HG03108 (cell line): ENCODE measurements at regions not wholly inside any gene's neighbourhood (a gene's known extent, or its start where the extent isn't known, plus 50 kb on each side); places are given as distances from the start of the nearest gene placed in this dataset.

Experiments
- ATAC-seq: cut with Tn5 transposase; IDR thresholded peaks from one replicate; pipeline ENCODE4 v1.9.1; 2021; ENCODE audit warnings: moderate library complexity; ENCODE audit not compliant: unreplicated experiment

- no peak for ATAC-seq
These were observed 309.9 kb upstream of the MGMT start for GRCh38 chr10:129157185-129157584.

- ATAC-seq, result no peak
These were observed 305.9 kb upstream of the MGMT start for GRCh38 chr10:129161150-129161549.

- no peak for ATAC-seq
These were observed 303.5 kb upstream of the MGMT start for GRCh38 chr10:129163531-129163930.

GRCh38 chr10:129165076-129165720 lies 301.8 kb upstream of the MGMT start:
- ATAC-seq, result no peak

GRCh38 chr10:129165770-129166169 lies 301.3 kb upstream of the MGMT start:
- ATAC-seq, result no peak

- no peak for ATAC-seq
These were observed 298.4 kb upstream of the MGMT start for GRCh38 chr10:129168660-129169059.

GRCh38 chr10:129169115-129169514 lies 297.9 kb upstream of the MGMT start:
- ATAC-seq, result no peak

GRCh38 chr10:129170812-129171211 lies 296.2 kb upstream of the MGMT start:
- no peak for ATAC-seq

- ATAC-seq, result no peak
These were observed 295.2 kb upstream of the MGMT start for GRCh38 chr10:129171812-129172211.

- ATAC-seq, result no peak
These were observed 292.6 kb upstream of the MGMT start for GRCh38 chr10:129174232-129175014.

GRCh38 chr10:129179245-129179971 lies 287.6 kb upstream of the MGMT start:
- no peak for ATAC-seq

- no peak for ATAC-seq
These were observed 286.9 kb upstream of the MGMT start for GRCh38 chr10:129179972-129180678.

GRCh38 chr10:129184196-129184595 lies 282.8 kb upstream of the MGMT start:
- no peak for ATAC-seq

GRCh38 chr10:129187331-129187730 lies 279.7 kb upstream of the MGMT start:
- no peak for ATAC-seq

GRCh38 chr10:129191797-129192196 lies 275.2 kb upstream of the MGMT start:
- ATAC-seq, result no peak

- ATAC-seq, result no peak
These were observed 274.5 kb upstream of the MGMT start for GRCh38 chr10:129192344-129193128.

GRCh38 chr10:129193148-129193547 lies 273.9 kb upstream of the MGMT start:
- no peak for ATAC-seq

GRCh38 chr10:129194181-129194870 lies 272.7 kb upstream of the MGMT start:
- no peak for ATAC-seq

GRCh38 chr10:129199826-129200225 lies 267.2 kb upstream of the MGMT start:
- no peak for ATAC-seq

GRCh38 chr10:129203819-129204218 lies 263.2 kb upstream of the MGMT start:
- ATAC-seq, result no peak
